GM12878 (cell line): ENCODE measurements at regions not wholly inside any gene's neighbourhood (a gene's known extent, or its start where the extent isn't known, plus 50 kb on each side); places are given as distances from the start of the nearest gene placed in this dataset.

Source experiments
- ATAC-seq: fragments of 200-7000 bp; cut with Tn5 transposase; 3 replicates; pipeline ENCODE4 v1.9.1; 2020; ENCODE audit warnings: mild to moderate bottlenecking, moderate library complexity
- BruUV-seq: library from RNA; stranded (reverse); fragments of 400-500 nt; replicated peaks from 2 replicates; lab custom pipeline; 2021; lab: Mats Ljungman, UMichigan
- CTCF ChIA-PET: fragments of 300-600 bp; sonication (Branson Sonifier 250); formaldehyde crosslinking; extraction: SDS; loops from one replicate; lab custom pipeline; 2021; ENCODE audit warnings: inconsistent platforms; lab: Yijun Ruan, JAX
- POLR2A ChIA-PET: fragments of 350-600 bp; formaldehyde crosslinking; extraction: SDS; loops from one replicate; lab custom pipeline; 2021; ENCODE audit warnings: inconsistent platforms; lab: Charles Lee
- RAD21 ChIA-PET: fragments of 300-600 bp; sonication (Branson Sonifier 250); formaldehyde crosslinking; loops from one replicate; lab custom pipeline; 2023; ENCODE audit warnings: antibody characterized with exemption; ENCODE audit not compliant: unreplicated experiment; lab: Charles Lee
- SMC1A ChIA-PET: fragments of 300-600 bp; sonication (Branson Sonifier 250); formaldehyde crosslinking; loops from one replicate; lab custom pipeline; 2023; ENCODE audit not compliant: unreplicated experiment, uncharacterized antibody; lab: Charles Lee
- DNase-seq: peaks from one replicate; pipeline ENCODE4 v3.0.0-alpha.2; 2011; ENCODE audit warnings: low read depth, low spot score
- FAIRE-seq: peaks from 3 replicates; lab custom pipeline; 2011; peaks lifted over from hg19 to GRCh38; lab: Jason Lieb, UNC
- H2AFZ ChIP-seq: 2 replicates; pipeline ENCODE4 v1.6.0; 2011; ENCODE audit warnings: low read depth, low read length, control low read depth; ENCODE audit not compliant: control insufficient read depth
- H3K27ac ChIP-seq: 2 replicates; pipeline ENCODE4 v1.5.1; 2011; ENCODE audit warnings: control low read depth; ENCODE audit not compliant: control insufficient read depth, insufficient read depth
- H3K27me3 ChIP-seq, 2 experiments: replicated peaks in 1 of 2; 2 replicates each; pipeline versions ENCODE4 v1.6.0 to v1.6.1; 2011; ENCODE audit warnings: low read length in 1 of 2; ENCODE audit not compliant: control insufficient read depth in 2 of 2, insufficient read depth in 2 of 2
- H3K36me3 ChIP-seq, 2 experiments: 2 replicates each; pipeline ENCODE4 v1.5.1; 2011; ENCODE audit warnings: low read length in 1 of 2; ENCODE audit not compliant: control insufficient read depth in 2 of 2, insufficient read depth in 2 of 2
- H3K4me1 ChIP-seq: 2 replicates; pipeline ENCODE4 v1.6.1; 2011; ENCODE audit warnings: mild to moderate bottlenecking, low read length, moderate library complexity, mixed read lengths; ENCODE audit not compliant: control insufficient read depth, insufficient read depth
- H3K4me2 ChIP-seq: 2 replicates; pipeline ENCODE4 v1.6.0; 2011; ENCODE audit warnings: control low read depth; ENCODE audit not compliant: control insufficient read depth, insufficient read depth
- H3K4me3 ChIP-seq: fragments of 200-600 bp; sonication (generic); 2 replicates; pipeline ENCODE4 v1.5.1; 2016
- H3K79me2 ChIP-seq: 2 replicates; pipeline ENCODE4 v1.6.0; 2011; ENCODE audit warnings: low read length; ENCODE audit not compliant: control insufficient read depth, insufficient read depth
- H3K9ac ChIP-seq: 2 replicates; pipeline ENCODE4 v1.8.0; 2011; ENCODE audit warnings: low read length, control low read depth, mixed read lengths; ENCODE audit not compliant: control insufficient read depth, insufficient read depth
- H3K9me3 ChIP-seq: replicated peaks from 3 replicates; pipeline ENCODE4 v1.5.1; 2011; ENCODE audit warnings: mild to moderate bottlenecking, low read length; ENCODE audit not compliant: control insufficient read depth, insufficient read depth
- H4K20me1 ChIP-seq: 2 replicates; pipeline ENCODE4 v1.6.0; 2011; ENCODE audit not compliant: control insufficient read depth, insufficient read depth
- ESRRA ChIP-seq: IDR thresholded peaks from 2 replicates; pipeline ENCODE4 v1.6.1; 2012; ENCODE audit warnings: mild to moderate bottlenecking, low read length, improper control_type of control experiment
- HDGF ChIP-seq: fragments of 450-650 bp; IDR thresholded peaks from 2 replicates; pipeline ENCODE4 v1.6.1; 2016; ENCODE audit warnings: antibody characterized with exemption
- NKRF ChIP-seq: fragments of 450-650 bp; conservative IDR thresholded peaks from 2 replicates; pipeline ENCODE4 v1.6.1; 2017; ENCODE audit warnings: mild to moderate bottlenecking, moderate library complexity
- POLR2AphosphoS5 ChIP-seq: IDR thresholded peaks from 2 replicates; pipeline ENCODE4 v1.6.1; 2011; ENCODE audit warnings: mild to moderate bottlenecking, low read length, inconsistent platforms
- SKIL ChIP-seq: fragments of 450-650 bp; IDR thresholded peaks from 2 replicates; pipeline ENCODE4 v1.6.1; 2017; ENCODE audit warnings: mild to moderate bottlenecking, low read depth, inconsistent platforms; ENCODE audit not compliant: poor library complexity, severe bottlenecking
- WGBS: methylation state at CpG from one replicate; pipeline ENCODE4 v1.1.6; 2016; ENCODE audit warnings: low lambda C conversion rate; ENCODE audit not compliant: insufficient replicate concordance, insufficient coverage; ENCODE audit errors: missing lambda C conversion rate; 5-methylcytosine and 5-hydroxymethylcytosine counted together
- in situ Hi-C: fragments of 300-500 bp; cut with MboI; formaldehyde crosslinking; loops from 9 replicates; pipeline ENCODE4 v1.14.3; 2018; ENCODE audit warnings: mixed read lengths
- intact Hi-C: fragments of 100-400 bp; cut with micrococcal nuclease; formaldehyde crosslinking; loops from one replicate; pipeline ENCODE4 v1.14.2; 2022; ENCODE audit not compliant: unreplicated experiment

- TF ChIP-seq POLR2AphosphoS5 = no peak
Observed at GRCh38 chr14:38837343-38838048, 265.5 kb downstream of the SEC23A start (continued).

GRCh38 chr14:38836539-38836938 lies 266.5 kb downstream of the SEC23A start:
- POLR2A ChIA-PET = no interaction called here
- BruUV-seq = no TSS peak
- Histone ChIP-seq H3K4me3 (no peak overlapping the region), H3K4me2 (no peak overlapping the region), H3K36me3 (no peaks in the 10 kb centered on the region), H2AFZ (no peak overlapping the region), H4K20me1 (no peaks in the 10 kb centered on the region), H3K27me3 (no peaks in the 10 kb centered on the region), H3K27ac (no peak overlapping the region), H3K9me3 (no peaks in the 10 kb centered on the region), H3K4me1 (no peaks in the 10 kb centered on the region), H3K9ac (no peak overlapping the region), H3K79me2 (no peaks in the 10 kb centered on the region)
- no peak for DNase-seq
- no peak for FAIRE-seq
- CTCF ChIA-PET = no interaction called here
- WGBS = 62% methylated on average over 7 of the region's 7 CpGs
- in situ Hi-C loops (no loop called here), intact Hi-C loops (no loop called here)
- SMC1A ChIA-PET = no interaction called here
- RAD21 ChIA-PET = no interaction called here
- TF ChIP-seq NKRF = no peak
- no peak for TF ChIP-seq HDGF
- no peak for TF ChIP-seq SKIL
- TF ChIP-seq ESRRA = no peak
- ATAC-seq = no peak
